Amniotic epithelial cell (primary cell): ENCODE measurements at regions not wholly inside any gene's neighbourhood (a gene's known extent, or its start where the extent isn't known, plus 50 kb on each side); places are given as distances from the start of the nearest gene placed in this dataset.

ENCODE experiments used
- DNase-seq: peaks from one replicate; pipeline ENCODE4 v3.0.0-alpha.2; 2010; ENCODE audit warnings: low read depth

DNA sequence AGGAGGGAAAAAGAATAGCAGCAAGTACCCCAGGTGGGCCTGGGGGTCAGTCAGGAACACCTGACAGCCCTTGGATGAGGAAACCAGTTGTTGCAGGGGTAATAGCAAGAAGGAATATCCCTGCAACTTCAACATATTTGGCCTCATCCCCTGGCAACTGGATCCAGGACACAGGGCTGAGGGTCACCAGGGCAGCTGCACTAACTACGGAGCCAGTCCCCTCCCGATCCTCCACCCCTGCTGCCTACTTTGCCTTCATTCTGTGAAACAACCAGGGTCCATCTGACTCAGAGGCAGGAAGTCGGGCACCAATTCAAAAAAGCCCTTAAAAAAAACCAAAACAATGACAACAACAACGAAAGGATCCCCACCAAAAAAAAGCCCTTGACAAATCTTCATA is 52.9 kb downstream of the FRMPD3 start:
- DNase-seq = no peak

DNA sequence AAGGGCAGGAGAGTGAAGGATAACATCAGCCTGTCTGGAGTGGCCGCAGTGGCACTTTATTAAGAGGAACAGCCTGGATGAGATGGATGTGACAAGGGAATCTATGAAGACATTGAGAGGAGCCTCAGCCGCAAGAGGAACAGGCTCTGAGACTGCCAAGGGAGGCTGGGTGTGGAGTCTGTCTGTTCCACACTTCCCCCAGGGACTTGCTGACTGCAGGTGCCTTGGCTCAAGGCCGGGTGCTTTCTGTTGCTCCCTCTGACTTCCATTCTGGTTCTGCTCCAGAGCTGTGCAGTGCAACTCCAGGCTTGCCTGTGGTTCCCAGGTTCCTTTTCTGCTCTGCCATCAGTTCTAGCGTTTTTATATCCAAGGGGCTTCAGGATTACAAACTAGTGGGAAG is 54.6 kb downstream of the FRMPD3 start:
- no peak for DNase-seq

DNA sequence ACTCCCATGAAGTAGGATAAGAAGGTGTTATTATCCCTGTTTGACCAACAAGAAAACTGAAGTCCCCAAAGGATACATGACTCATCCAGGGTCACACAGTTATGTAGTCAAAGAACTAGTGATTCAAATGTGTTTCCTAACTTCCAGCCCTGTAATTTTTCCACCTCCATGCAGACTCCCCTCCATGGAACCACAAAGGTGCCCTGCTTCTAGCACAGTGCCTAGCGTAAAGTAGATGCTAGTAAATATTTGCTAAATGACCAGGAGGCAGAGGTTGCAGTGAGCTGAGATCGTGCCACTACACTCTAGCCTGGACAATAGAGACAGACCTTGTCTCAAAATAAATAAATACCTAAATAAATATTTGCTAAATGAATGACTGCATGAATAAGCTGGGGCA is 55.8 kb downstream of the FRMPD3 start:
- DNase-seq = no peak

DNA sequence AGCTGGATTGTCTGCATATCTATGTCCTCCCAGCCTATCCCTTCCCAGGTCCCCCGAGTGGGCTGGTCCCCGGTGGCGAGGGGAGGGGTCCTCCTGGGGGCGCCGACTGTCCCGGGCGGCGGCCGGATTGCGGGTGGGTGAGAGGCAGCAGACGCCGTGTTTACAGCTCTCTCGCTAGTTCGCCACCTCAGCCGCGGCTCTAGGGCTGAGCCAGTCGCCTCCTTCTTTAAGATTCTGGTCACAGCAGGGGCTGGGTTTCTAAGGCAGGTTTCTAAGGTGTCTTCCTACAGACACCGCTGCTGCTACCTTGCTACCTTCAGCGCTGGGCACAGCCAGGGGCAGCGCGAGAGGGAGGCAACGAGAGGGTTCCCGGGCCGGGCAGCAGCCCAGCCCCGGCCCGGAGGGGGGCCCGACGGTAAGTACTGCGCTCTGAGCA is 57.2 kb downstream of the FRMPD3 start:
- no peak for DNase-seq

DNA sequence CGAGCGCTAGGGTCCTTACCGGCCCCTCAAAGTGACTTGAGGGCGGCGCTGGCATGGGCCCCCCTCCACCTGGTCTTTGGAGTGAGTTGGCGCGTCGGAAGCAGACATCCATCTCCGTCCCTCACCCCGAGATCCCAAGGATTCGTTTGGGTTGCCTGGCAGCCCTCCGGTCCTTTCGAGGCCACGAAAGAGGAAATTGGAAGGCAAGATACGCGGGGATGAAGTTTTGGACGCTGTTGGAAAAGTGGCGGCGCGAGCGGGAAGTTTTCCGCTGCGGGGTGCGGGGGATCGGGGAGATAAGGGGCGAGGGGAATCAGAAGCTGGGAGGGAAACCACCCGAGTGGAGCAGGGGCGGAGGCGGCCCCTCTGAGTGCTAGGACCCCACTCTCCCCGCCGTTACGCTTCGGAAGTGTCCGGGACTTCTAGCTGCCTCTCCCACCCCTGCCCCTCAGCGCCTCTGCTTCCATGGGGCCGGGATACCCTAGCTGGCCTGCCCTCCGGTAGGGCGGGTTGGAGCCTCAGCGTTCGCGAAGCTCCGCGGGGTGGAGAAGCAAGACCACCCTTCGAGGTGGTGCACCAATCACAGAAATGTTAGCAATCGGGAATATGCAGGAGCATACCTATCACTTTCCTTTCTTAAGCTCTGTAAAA is 57.8 kb downstream of the FRMPD3 start:
- DNase-seq = no peak

DNA sequence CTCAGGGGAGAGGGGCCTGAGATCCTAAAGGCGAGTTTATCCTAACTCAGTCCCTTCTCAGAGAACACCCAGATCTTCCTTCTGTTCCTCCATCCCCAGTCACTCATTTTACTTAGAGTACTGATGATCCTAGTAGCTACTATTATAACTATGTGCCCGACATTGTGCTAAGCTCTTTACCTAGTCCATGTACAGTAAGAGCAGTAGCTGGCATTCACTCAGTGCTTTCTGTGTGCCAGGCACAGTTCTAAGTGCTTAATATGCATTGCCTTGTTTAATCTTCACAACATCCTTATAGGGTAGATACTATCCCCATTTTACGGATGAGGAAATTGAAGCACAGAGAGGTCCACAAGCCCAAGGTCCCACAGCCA is 58.3 kb downstream of the FRMPD3 start:
- DNase-seq = no peak

DNA sequence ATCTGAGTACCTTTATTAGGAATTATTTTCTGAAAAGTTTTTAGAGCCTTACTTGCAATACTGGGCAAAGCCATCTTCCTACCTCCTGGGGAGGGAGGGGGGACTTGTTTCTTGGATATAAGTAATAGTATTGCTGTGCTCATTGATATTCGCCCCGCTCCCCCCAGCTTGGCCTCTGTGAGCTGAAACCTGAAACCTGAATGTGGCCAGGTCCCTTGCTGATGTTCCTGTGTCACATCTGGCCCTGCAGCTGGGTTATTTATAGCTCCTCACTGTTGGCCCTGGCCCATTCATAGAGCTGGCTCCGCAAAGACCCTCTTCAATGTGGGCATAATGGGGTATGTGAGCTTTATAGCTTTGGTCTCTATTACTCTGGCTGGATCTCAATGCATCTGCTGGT is 59.5 kb downstream of the FRMPD3 start:
- DNase-seq = no peak

DNA sequence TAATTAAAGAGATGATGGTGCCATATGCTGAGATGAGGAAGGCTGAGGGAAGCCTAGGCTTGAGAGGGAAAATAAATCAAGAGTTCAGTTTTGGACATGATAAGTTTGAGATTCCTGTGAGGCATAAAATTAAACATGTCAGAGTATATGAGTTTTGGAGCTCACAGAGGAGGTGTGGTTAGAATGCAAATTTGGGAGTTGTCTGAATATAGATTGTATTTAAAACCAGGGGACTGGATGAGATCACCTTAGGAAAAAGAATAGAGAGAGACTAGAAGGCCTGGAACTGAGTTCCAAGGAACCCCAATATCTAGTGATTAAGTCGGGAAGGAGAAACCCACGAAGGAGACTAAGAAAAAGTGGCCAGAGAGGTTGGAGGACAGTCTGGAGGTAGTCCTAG is 65.5 kb downstream of the FRMPD3 start:
- DNase-seq = no peak

DNA sequence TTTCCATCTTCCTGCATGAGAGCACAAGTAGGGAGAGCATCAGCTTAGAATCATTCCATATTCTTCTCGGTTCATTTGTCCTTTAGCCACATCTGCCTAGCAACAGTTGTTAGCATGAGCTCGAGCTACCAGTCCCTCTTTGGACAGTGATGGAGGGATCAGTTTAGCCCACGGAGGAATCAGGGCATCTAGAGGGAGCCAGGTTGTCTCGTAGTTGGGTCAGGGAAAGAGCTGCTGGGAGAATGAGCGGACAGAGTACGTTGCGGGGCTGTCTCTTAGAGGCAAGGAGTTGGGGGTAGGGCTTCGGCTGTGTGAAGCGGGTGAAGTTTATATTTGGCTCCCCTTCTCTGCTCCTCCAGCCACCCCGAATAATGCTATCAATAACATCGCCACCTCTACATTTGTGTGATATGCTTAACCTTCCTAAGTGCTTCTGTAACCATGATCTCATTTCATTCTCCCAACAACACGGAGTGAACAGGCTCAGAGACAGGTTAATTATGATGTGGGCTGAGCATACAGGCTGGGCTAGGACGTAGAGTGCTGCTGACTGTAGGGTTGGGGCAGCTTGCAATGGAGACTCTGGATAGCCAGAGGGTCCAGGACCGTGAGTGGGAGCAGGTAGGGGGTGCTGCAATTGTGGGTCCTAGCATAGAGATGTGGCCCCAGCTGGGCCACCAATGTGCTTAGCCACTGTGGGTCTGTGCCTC is 72.6 kb downstream of the FRMPD3 start:
- DNase-seq = no peak

DNA sequence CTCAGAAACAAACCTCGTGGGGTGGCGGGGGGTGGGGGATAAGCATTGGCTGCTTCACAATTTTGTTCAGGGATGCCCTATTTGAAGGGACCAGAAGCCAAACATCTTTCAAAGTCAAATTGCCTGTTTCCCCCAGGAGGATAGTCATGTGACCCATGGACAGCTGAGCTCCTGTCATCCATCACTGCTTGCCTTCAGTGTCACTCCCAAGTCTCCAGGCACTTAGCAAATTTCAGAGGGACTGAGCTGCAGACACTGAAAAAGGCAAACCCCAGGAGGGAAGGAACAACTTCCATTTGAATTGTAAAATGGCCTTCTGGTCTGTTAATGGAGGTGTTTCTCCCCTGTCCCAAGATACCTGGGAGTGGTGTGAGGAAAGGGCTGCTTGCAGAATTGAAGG is 73.4 kb downstream of the FRMPD3 start:
- no peak for DNase-seq

DNA sequence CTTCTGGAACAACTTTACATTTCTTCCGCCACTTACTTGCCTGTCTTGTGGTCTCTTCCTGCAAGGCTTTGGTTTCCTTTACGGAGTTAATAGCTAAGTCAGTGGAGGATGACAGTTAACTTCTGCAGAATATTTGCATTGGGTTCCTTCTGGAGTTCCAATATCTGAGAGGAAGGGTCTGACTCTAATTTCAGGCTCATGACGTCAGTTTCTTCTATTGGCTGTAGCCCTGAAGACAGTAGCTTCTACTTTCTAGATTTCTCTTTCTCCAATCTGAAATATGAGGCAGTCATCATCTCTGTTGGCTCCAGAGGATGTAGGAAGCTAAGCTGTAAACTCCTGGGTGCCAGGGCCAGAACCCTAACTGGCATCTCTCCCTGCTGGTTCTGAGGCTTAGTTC is 76.7 kb downstream of the FRMPD3 start:
- DNase-seq = no peak

DNA sequence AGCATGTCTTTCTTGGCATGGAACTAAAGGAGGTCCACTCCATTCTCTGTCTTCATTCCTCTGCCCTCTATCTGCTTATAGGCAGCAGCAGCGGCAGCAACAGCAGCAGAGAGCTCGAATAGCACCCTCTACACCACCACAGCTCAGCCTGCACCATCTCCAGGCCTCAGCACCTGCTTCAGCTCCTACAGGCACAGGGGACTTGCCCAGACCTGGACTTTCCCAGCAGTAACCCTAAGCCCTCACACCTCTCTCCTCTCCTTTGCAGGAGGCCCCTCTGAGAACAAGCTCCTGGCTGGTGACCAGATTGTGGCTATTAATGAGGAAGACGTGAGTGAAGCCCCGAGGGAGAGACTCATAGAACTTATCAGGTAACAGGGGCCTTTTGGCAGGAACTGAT is 80.7 kb downstream of the FRMPD3 start:
- no peak for DNase-seq

DNA sequence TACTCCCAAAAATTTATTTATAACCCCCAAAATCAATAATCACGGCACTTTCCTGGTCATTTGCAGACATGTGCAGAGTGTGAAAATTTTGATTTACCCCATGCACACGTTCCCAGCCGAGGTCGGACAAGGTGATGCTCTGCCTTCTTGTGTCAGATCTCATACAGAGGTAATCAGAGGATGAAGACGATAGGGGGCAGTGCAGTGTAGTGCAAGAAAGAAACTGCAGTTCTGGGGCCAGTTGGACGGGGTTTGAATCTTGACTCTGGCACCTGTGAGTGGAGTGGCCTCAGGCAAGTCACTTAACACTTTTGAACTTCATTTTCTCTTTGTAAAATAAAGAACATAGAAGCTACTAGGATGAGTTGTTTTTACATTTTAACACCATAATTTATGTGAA is 88.4 kb downstream of the FRMPD3 start:
- peak; percentile 43 for DNase-seq

DNA sequence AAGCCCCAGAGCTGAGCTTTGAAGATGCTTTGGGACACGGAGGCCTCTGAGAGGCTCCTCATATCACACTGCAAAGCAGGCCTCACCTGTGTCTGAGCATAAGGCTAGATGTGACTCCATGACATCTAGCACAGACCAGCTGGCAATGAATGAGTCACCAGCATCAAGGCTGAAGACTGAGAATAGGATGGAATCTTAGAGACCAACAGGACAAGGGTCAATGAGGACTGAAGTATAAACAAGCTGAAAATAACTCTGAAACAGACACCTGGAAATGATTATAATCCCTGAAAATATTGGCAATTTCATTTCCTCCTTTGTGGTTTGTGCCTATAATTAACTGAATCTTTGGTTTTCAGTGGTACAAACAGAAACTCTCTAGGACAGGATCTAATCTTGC is 87.1 kb upstream of the PRPS1 start:
- no peak for DNase-seq

DNA sequence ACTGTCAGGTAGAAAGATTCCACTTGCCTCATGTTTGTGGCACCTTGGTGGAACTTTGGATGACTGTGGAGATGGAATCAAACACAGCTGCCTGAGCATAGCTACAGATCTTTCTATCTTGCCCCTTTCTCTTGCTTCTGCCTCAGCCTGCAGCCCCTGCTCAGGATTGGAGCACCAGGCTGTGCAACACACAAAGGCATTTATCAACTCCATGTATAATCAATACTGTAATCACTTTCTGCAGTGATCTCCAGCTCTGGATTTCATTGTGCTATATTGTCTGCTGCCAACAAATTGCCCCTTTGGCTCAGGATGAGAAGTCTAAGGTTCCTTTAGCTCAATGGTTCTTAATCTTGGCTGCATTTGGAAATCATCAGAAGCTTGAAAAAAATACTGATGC is 86.3 kb upstream of the PRPS1 start:
- DNase-seq = no peak

DNA sequence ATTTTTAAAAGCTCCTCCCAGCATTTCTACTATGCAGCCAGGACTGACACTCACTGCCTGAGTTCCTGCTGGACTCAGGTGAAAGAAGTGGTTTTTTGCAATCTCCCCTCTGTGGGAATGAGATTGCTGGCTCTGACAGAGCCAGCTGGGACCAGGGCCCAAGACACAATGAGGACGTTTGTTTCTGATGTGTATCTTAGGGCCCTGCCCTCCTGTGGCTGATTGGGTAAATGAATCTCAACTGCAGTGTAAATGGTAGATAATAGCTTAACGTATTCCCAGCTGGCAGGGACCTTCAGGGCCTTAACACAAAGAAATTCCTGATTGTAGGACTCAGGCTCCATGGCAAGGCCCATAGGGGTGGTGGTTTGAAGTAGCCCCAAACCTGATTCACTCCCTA is 85.8 kb upstream of the PRPS1 start:
- no peak for DNase-seq

DNA sequence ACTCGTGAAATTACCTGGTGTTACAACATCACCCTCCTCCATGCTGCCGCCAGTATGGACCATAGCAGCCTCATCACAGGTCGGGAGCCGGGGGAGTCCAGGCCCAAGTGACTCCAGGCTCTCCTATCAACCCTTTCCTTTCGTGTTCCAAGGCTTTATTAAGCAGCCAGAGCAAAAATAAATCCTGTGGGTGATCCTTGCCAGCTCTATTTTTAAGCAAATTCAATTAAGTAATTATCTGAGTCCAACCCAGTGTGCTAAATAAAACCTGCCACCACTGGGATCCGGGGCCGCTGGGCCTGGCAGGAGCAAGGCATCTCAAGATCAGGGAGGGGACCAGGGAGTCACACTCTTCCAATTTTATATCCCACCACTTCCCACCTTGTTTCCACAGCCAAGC is 80.7 kb upstream of the PRPS1 start:
- no peak for DNase-seq

DNA sequence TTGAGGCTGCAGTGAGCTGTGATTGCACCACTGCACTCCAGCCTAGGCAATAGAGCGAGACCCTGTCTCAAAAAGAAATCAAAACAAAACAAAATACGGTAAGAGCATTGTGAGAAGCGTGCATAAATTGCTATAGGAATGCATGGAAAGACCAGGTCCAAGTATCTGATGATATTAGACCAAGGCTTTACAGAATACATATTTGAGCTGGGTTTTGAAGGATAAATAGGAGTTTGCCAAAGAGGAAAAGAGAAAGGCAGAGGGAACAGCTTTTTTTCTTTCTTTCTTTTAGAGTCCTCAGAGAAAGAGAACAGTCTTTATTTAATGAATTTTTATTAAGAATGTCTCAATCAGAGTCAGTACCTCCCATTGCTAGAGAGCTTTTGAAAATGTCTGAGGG is 79.5 kb upstream of the PRPS1 start:
- DNase-seq = no peak

DNA sequence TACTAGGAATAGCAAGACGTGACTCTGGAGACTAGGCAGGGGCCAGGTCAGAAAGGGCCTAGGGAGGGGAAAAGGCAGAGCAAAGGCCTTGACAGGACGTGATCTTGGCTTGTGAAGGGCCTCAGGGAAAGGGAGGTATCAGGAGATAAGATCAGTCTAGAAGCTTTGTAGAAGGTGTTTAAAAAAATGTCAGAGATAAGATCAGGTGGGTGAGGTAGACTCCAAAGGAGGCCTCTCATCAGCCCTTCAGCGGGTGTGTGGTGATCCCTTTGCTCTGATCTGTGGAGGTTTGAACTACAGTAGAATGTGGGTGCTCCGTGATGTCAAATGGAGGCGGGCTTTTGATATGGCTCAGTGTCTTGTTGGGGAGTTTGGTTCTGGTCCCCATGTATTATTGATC is 78.8 kb upstream of the PRPS1 start:
- no peak for DNase-seq

DNA sequence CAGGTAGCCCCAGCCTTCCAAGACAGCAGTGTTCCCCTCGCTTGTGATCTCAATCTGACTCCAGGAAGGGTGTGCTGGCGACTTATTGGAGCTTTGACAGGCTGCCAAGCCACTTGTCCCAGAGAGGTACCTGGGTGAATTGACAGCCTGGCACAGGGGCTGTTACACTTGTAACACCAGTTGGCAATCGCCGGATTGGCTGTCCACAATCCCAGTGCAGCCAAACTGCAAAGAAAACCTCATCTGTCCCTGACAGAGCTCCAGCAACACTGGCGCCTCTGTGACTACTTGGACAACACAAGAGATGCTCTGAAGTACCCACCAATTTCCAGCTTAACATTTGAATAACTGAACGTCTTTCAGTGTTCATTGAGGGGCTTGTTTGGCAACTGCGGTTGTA is 76.8 kb upstream of the PRPS1 start:
- no peak for DNase-seq

DNA sequence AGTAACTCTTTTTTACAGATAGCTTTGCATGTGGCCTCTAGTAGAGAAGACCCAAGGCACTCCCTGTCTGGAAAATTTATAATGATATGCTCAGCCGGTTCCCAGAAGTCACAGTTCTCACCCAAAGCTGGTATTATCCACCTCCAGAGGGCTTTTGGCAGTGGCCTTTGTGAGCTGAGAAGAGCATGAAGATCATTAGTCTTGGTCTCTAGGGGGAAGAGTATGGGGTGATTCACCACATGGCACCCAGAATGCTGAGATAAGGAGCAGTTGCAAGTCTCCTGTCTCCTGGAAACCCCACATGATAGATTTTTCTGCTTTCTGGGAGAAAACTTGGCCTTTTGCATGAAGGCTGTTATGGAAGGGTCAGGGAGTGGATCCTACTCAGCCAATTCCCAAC is 75.4 kb upstream of the PRPS1 start:
- DNase-seq = peak; percentile 83

DNA sequence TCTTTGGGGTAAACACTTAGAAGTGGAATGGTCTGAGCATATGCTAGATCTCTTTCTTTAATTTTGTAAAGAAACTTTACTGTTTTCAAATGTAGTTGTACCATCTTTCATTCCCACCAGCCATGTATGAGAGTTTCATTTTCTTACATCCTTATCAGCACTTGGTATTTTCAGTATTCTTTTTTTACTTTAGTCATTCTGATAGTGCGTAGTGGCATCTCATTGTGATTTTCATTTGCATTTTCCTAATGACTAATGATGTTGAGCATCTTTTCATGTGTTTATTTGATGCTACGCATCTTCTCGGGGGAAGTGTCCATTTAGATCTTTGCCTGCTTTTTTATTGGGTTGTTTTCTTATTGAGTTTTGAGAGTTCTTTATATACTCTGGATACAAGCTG is 71.3 kb upstream of the PRPS1 start:
- DNase-seq = no peak

DNA sequence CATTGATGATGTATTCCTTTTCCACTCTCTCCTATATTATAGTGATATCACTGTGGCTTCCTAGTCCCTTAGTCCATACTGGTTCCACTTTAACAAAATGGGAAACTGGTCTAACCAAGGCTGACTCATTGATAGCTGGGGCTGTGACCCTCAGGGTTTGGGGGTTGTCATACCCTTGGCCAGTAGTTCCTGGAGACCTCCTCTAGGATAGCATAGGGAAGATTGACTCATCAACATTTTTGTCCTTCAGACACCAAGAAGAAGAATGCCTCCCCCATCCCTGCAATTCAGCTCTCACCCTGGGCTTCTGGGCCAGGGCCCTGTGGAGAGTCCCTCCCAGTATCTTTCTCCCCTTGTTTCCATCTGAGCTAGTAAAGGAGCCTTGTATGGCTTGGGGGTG is 68.8 kb upstream of the PRPS1 start:
- DNase-seq = no peak

DNA sequence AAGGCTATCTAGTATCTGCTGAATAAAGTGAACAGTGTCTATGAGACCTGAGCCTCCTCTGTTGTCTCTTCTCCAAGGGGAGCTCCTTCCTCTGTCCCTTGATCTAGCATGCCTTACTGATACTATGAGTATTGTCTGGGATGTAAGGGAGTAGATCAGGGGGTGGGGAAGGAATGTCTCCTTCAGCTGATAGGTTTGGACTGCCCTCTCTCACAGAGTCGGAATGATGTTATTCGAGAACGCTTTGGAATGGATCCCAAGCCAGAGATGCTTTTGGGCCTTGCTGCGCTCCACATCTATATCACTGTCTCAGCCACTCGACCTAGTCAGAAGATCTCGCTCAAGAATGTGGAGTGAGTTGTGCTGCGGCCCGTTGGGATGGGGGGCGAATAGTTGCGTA is 68.3 kb upstream of the PRPS1 start:
- DNase-seq = no peak
